Suprapubic skin (tissue), 4 donors: ENCODE measurements at regions not wholly inside any gene's neighbourhood (a gene's known extent, or its start where the extent isn't known, plus 50 kb on each side); places are given as distances from the start of the nearest gene placed in this dataset.

ENCODE experiments used
- EP300 ChIP-seq: sonication (generic); formaldehyde crosslinking; IDR thresholded peaks from one replicate; pipeline ENCODE4 v1.6.1; 2017; ENCODE audit warnings: antibody characterized with exemption
- POLR2A ChIP-seq, 2 donors: fragments of 450-650 bp; IDR thresholded peaks; one replicate each; pipeline ENCODE4 v1.6.1; 2017; ENCODE audit warnings: antibody characterized with exemption in 2 of 2, mild to moderate bottlenecking in 2 of 2, moderate library complexity in 2 of 2
- POLR2AphosphoS5 ChIP-seq, 3 donors: sonication (generic); formaldehyde crosslinking; IDR thresholded peaks; one replicate each; pipeline ENCODE4 v1.6.1; 2017; ENCODE audit warnings: antibody characterized with exemption in 3 of 3
- TF ChIP-seq, protein P1 (sequence below), 2 donors: fragments of 200-600 bp in 1 of 2; fragments of 450-650 bp in 1 of 2; sonication (generic) in 1 of 2; IDR thresholded peaks; one replicate each; pipeline ENCODE4 v1.5.1; 2016 to 2019; ENCODE audit warnings: antibody characterized with exemption in 2 of 2, mild to moderate bottlenecking in 1 of 2, moderate library complexity in 1 of 2

DNA sequence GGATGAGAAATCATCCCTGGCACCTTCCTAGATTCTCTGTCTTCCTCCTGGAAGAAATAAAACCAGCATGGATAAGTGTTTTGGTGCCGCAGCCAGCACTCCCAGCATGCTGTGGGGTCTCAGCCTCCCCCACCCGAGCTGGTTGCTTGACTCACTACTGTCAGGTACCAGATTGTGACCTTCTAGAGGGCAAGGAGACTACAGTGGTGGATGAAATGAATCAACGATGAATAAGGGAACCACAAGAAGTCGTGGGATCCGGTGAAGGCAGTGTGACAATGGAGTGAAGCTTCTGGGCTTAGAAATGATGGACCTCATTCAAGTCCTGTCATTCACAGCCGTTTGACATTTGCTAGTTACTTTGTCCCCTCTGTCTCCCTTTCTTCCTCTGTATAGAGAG, 50.2 kb upstream of the SLCO3A1 start:
- TF ChIP-seq, protein P1, sequence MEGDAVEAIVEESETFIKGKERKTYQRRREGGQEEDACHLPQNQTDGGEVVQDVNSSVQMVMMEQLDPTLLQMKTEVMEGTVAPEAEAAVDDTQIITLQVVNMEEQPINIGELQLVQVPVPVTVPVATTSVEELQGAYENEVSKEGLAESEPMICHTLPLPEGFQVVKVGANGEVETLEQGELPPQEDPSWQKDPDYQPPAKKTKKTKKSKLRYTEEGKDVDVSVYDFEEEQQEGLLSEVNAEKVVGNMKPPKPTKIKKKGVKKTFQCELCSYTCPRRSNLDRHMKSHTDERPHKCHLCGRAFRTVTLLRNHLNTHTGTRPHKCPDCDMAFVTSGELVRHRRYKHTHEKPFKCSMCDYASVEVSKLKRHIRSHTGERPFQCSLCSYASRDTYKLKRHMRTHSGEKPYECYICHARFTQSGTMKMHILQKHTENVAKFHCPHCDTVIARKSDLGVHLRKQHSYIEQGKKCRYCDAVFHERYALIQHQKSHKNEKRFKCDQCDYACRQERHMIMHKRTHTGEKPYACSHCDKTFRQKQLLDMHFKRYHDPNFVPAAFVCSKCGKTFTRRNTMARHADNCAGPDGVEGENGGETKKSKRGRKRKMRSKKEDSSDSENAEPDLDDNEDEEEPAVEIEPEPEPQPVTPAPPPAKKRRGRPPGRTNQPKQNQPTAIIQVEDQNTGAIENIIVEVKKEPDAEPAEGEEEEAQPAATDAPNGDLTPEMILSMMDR (IDR thresholded peaks at IDR 0.05) = no peak
- TF ChIP-seq POLR2A (IDR thresholded peaks at IDR 0.05) (no peak), POLR2AphosphoS5 (IDR thresholded peaks at IDR 0.05) (no peak), EP300 (no peak)
